ENCODE measurements at regions not wholly inside any gene's neighbourhood (a gene's known extent, or its start where the extent isn't known, plus 50 kb on each side); places are given as distances from the start of the nearest gene placed in this dataset.

DNA sequence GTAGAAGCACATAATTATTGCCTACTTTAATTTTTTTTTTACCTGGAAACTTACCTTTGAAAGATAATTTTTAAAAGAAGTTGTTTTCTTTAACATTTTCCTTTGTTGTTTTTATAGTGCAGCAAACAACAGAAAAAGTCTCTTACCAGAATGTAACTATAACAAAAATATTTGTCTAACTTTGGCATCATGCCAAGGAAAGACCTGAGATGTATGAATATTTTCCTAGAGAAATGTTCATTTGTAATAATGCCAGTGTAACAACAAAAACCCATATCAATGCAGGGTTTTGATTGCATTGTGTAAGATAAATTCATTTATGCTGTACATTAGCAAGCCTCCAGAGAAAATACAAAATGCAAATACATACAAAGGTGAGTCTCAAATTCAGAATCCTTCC lies 775.7 kb downstream of the SI start:
- TF ChIP-seq CTCF (IDR thresholded peaks at IDR 0.05) (no peak), EZH2 (IDR thresholded peaks at IDR 0.05; ENCODE audit: borderline replicate concordance, insufficient read depth, low read depth, low read length, poor library complexity, severe bottlenecking) (no peak)

Data from B cell (primary cell).